Endothelial cell of umbilical vein (primary cell): ENCODE measurements at regions not wholly inside any gene's neighbourhood (a gene's known extent, or its start where the extent isn't known, plus 50 kb on each side); places are given as distances from the start of the nearest gene placed in this dataset.

Experiments used
- BruUV-seq: library from RNA; stranded (reverse); fragments of 400-500 nt; replicated peaks from 2 replicates; lab custom pipeline; 2021; lab: Mats Ljungman, UMichigan
- CTCF ChIA-PET: fragments of 300-600, 350-600 bp; sonication (Branson Sonifier 250); formaldehyde crosslinking; loops from one replicate; lab custom pipeline; 2021; ENCODE audit warnings: antibody characterized with exemption, inconsistent platforms; lab: Charles Lee
- POLR2A ChIA-PET: fragments of 300-600, 350-600 bp; sonication (Branson Sonifier 250); formaldehyde crosslinking; loops from one replicate; lab custom pipeline; 2021; ENCODE audit warnings: antibody characterized with exemption, inconsistent platforms; lab: Charles Lee
- DNase-seq: peaks from one replicate; pipeline ENCODE4 v3.0.0-alpha.2; 2011; ENCODE audit warnings: low read depth, low spot score
- FAIRE-seq: peaks from 2 replicates; lab custom pipeline; 2011; peaks lifted over from hg19 to GRCh38; lab: Jason Lieb, UNC
- H2AFZ ChIP-seq: 2 replicates; pipeline ENCODE4 v1.6.0; 2012; ENCODE audit warnings: low read depth, low read length, control low read depth, inconsistent platforms
- H3K27ac ChIP-seq: 2 replicates; pipeline ENCODE4 v1.5.1; 2011; ENCODE audit warnings: low read depth, mild to moderate bottlenecking, control low read depth, low read length, moderate library complexity; ENCODE audit not compliant: insufficient read depth
- H3K27me3 ChIP-seq, 2 experiments: 2 replicates each; pipeline versions ENCODE4 v1.6.0 to v1.6.1; 2011; ENCODE audit warnings: low read length in 2 of 2, mixed read lengths in 1 of 2; ENCODE audit not compliant: control insufficient read depth in 2 of 2, insufficient read depth in 2 of 2
- H3K36me3 ChIP-seq, 2 experiments: 2 replicates in 1 of 2; 3 replicates in 1 of 2; pipeline ENCODE4 v1.5.1; 2011; ENCODE audit warnings: low read length in 2 of 2, mild to moderate bottlenecking in 1 of 2, moderate library complexity in 1 of 2; ENCODE audit not compliant: control insufficient read depth in 2 of 2, insufficient read depth in 2 of 2; ENCODE audit errors: extremely low read depth in 1 of 2
- H3K4me1 ChIP-seq: 3 replicates; pipeline ENCODE4 v1.5.1; 2011; ENCODE audit warnings: mild to moderate bottlenecking, low read length; ENCODE audit not compliant: control insufficient read depth, insufficient read depth; ENCODE audit errors: extremely low read depth
- H3K4me2 ChIP-seq: 2 replicates; pipeline ENCODE4 v1.6.1; 2011; ENCODE audit warnings: low read length, control low read depth, mixed read lengths; ENCODE audit not compliant: insufficient read depth
- H3K4me3 ChIP-seq, 3 experiments: fragments of 200-600 bp in 1 of 3; sonication (generic), shearing (Covaris generic) in 1 of 3; replicated peaks in 1 of 3; 2 replicates each; pipeline ENCODE4 v1.5.1; 2011 to 2016; ENCODE audit warnings: control low read depth in 3 of 3, low read length in 3 of 3, mild to moderate bottlenecking in 2 of 3, inconsistent platforms in 1 of 3, low read depth in 1 of 3, moderate library complexity in 1 of 3; ENCODE audit not compliant: insufficient read depth in 1 of 3
- H3K79me2 ChIP-seq: 2 replicates; pipeline ENCODE4 v1.6.0; 2012; ENCODE audit warnings: low read length, inconsistent platforms; ENCODE audit not compliant: control insufficient read depth, insufficient read depth
- H3K9ac ChIP-seq: replicated peaks from 2 replicates; pipeline ENCODE3; 2011; ENCODE audit warnings: low read length, control low read depth; ENCODE audit not compliant: insufficient read depth; ENCODE audit errors: extremely low read depth
- H3K9me1 ChIP-seq: replicated peaks from 3 replicates; pipeline ENCODE4 v1.6.0; 2011; ENCODE audit warnings: mild to moderate bottlenecking, low read length; ENCODE audit not compliant: control insufficient read depth, insufficient read depth; ENCODE audit errors: extremely low read depth
- H3K9me3 ChIP-seq: replicated peaks from 2 replicates; pipeline ENCODE4 v1.5.1; 2012; ENCODE audit warnings: low read length, inconsistent platforms; ENCODE audit not compliant: control insufficient read depth, insufficient read depth
- H4K20me1 ChIP-seq: replicated peaks from 2 replicates; pipeline ENCODE3; 2011; ENCODE audit warnings: mild to moderate bottlenecking, low read length; ENCODE audit not compliant: control insufficient read depth, insufficient read depth; ENCODE audit errors: extremely low read depth
- CTCF ChIP-seq, 2 donors: IDR thresholded peaks; 1 replicate in 1 of 2; 2 replicates in 1 of 2; pipeline ENCODE4 v1.5.1; 2011; ENCODE audit warnings: low read length in 2 of 2, mild to moderate bottlenecking in 2 of 2, moderate library complexity in 2 of 2, control low read depth in 1 of 2, inconsistent platforms in 1 of 2, low read depth in 1 of 2; ENCODE audit not compliant: insufficient read depth in 1 of 2; ENCODE audit errors: extremely low read depth in 1 of 2
- EZH2 ChIP-seq: IDR thresholded peaks from 2 replicates; pipeline ENCODE4 v1.6.1; 2012; ENCODE audit warnings: borderline replicate concordance, low read depth, mild to moderate bottlenecking, moderate library complexity, low read length, inconsistent platforms; ENCODE audit not compliant: severe bottlenecking
- FOS ChIP-seq: IDR thresholded peaks from 2 replicates; pipeline ENCODE4 v1.6.1; 2011; ENCODE audit warnings: mild to moderate bottlenecking, low read length, moderate library complexity, borderline replicate concordance; ENCODE audit not compliant: insufficient read depth
- GATA2 ChIP-seq: IDR thresholded peaks from 2 replicates; pipeline ENCODE4 v1.7.0; 2011; ENCODE audit warnings: low read depth, mild to moderate bottlenecking, moderate library complexity, mixed read lengths, low read length; ENCODE audit not compliant: insufficient read length, insufficient read depth
- JUN ChIP-seq: IDR thresholded peaks from 2 replicates; pipeline ENCODE4 v1.6.1; 2011; ENCODE audit warnings: borderline replicate concordance, low read depth; ENCODE audit not compliant: insufficient read length, insufficient read depth
- MAX ChIP-seq: IDR thresholded peaks from 2 replicates; pipeline ENCODE4 v1.6.1; 2011; ENCODE audit not compliant: insufficient read depth, insufficient read length
- MYC ChIP-seq: IDR thresholded peaks from one replicate; pipeline ENCODE4 v1.6.1; 2011; ENCODE audit warnings: mild to moderate bottlenecking, low read depth, low read length
- POLR2A ChIP-seq: IDR thresholded peaks from 2 replicates; pipeline ENCODE4 v1.6.1; 2012; ENCODE audit warnings: low read depth, mild to moderate bottlenecking, control low read depth, low read length
- POLR2AphosphoS5 ChIP-seq: IDR thresholded peaks from 2 replicates; pipeline ENCODE4 v1.6.1; 2012; ENCODE audit warnings: low read depth, mild to moderate bottlenecking, control low read depth, low read length, moderate library complexity; ENCODE audit not compliant: insufficient read depth
- dilution Hi-C: fragments of 300-500 bp; cut with MboI; formaldehyde crosslinking; loops from one replicate; pipeline ENCODE4 v1.15.0; 2019; ENCODE audit warnings: low sequenced_read_pairs; ENCODE audit not compliant: extremely low pct_ligation_motif_present
- intact Hi-C: fragments of 100-400 bp; cut with micrococcal nuclease; formaldehyde crosslinking; loops from one replicate; pipeline ENCODE4 v1.10.0; 2022

GRCh38 chr7:32364581-32364980, 125.6 kb downstream of the LSM5 start:
- Histone ChIP-seq H3K27ac (no peak overlapping the region), H3K9me3 (no peaks in the 10 kb centered on the region), H2AFZ (no peak overlapping the region), H3K4me3 (no peak overlapping the region), H3K79me2 (no peaks in the 10 kb centered on the region), H4K20me1 (no peaks in the 10 kb centered on the region), H3K36me3 (no peaks in the 10 kb centered on the region), H3K9ac (no peak overlapping the region), H3K27me3 (no peaks in the 10 kb centered on the region), H3K4me1 (no peaks in the 10 kb centered on the region), H3K4me2 (no peak overlapping the region), H3K9me1 (no peaks in the 10 kb centered on the region)
- POLR2A ChIA-PET = no interaction called here
- DNase-seq (no peak), FAIRE-seq (no peak)
- intact Hi-C loops = no loop called here
- no peak for TF ChIP-seq EZH2
- TF ChIP-seq FOS = no peak
- no peak for TF ChIP-seq CTCF (IDR thresholded peaks at IDR 0.05; ENCODE audit: extremely low read depth in 1 of 2, insufficient read depth in 1 of 2, low read depth in 1 of 2, low read length in 2 of 2)
- no peak for TF ChIP-seq GATA2
- TF ChIP-seq POLR2AphosphoS5 = no peak
- no peak for TF ChIP-seq MAX
- no peak for TF ChIP-seq POLR2A
- no peak for TF ChIP-seq JUN
- TF ChIP-seq MYC = no peak
- dilution Hi-C loops = no loop called here
- BruUV-seq = no TSS peak
- CTCF ChIA-PET = interaction anchor here (1.1 kb wide), 1 partner anchor 17 kb away, joined by 4 read pairs; no protein-coding TSS in a partner anchor
